HG03135 (cell line): ENCODE measurements at regions not wholly inside any gene's neighbourhood (a gene's known extent, or its start where the extent isn't known, plus 50 kb on each side); places are given as distances from the start of the nearest gene placed in this dataset.

Experiments used
- ATAC-seq: cut with Tn5 transposase; IDR thresholded peaks from one replicate; pipeline ENCODE4 v1.9.1; 2021; ENCODE audit warnings: mild to moderate bottlenecking, moderate library complexity; ENCODE audit not compliant: unreplicated experiment

- ATAC-seq: no peak
Observed at GRCh38 chr4:41865306-41865980, 69.8 kb upstream of the TMEM33 start.

GRCh38 chr4:41859087-41859486 is 76.1 kb upstream of the TMEM33 start:
- no peak for ATAC-seq

GRCh38 chr4:41857226-41857641 is 78.0 kb upstream of the TMEM33 start:
- no peak for ATAC-seq

- no peak for ATAC-seq
Observed at GRCh38 chr4:41856797-41857196, 78.4 kb upstream of the TMEM33 start.

GRCh38 chr4:41853973-41854372 is 81.3 kb upstream of the TMEM33 start:
- ATAC-seq: no peak

GRCh38 chr4:41852229-41852628 is 83.0 kb upstream of the TMEM33 start:
- no peak for ATAC-seq

- ATAC-seq: no peak
Observed at GRCh38 chr4:41851621-41852020, 83.6 kb upstream of the TMEM33 start.

- no peak for ATAC-seq
Observed at GRCh38 chr4:41844327-41844726, 90.9 kb upstream of the TMEM33 start.

GRCh38 chr4:41839916-41840854 is 91.7 kb upstream of the PHOX2B start:
- peak; percentile 75 for ATAC-seq

GRCh38 chr4:41838590-41838989 is 90.1 kb upstream of the PHOX2B start:
- ATAC-seq: no peak

GRCh38 chr4:41835321-41835995 is 86.9 kb upstream of the PHOX2B start:
- ATAC-seq: no peak

- no peak for ATAC-seq
Observed at GRCh38 chr4:41832961-41833360, 84.4 kb upstream of the PHOX2B start.

- no peak for ATAC-seq
Observed at GRCh38 chr4:41822325-41822724, 73.8 kb upstream of the PHOX2B start.

- ATAC-seq: no peak
Observed at GRCh38 chr4:41820473-41820872, 71.9 kb upstream of the PHOX2B start.

GRCh38 chr4:41819621-41820020 is 71.1 kb upstream of the PHOX2B start:
- no peak for ATAC-seq

GRCh38 chr4:41815473-41815872 is 66.9 kb upstream of the PHOX2B start:
- ATAC-seq: no peak

GRCh38 chr4:41814565-41814964 is 66.0 kb upstream of the PHOX2B start:
- no peak for ATAC-seq

GRCh38 chr4:41806807-41807206 is 58.3 kb upstream of the PHOX2B start:
- ATAC-seq: no peak

- no peak for ATAC-seq
Observed at GRCh38 chr4:41802590-41802989, 54.1 kb upstream of the PHOX2B start.

- no peak for ATAC-seq
Observed at GRCh38 chr4:41799126-41799525, 50.6 kb upstream of the PHOX2B start.
